HG03439 (cell line): ENCODE measurements at regions not wholly inside any gene's neighbourhood (a gene's known extent, or its start where the extent isn't known, plus 50 kb on each side); places are given as distances from the start of the nearest gene placed in this dataset.
A peak's percentile ranks its signal among the peaks of the same experiment; 100 is the strongest.

ENCODE experiments used
- ATAC-seq: cut with Tn5 transposase; IDR thresholded peaks from one replicate; pipeline ENCODE4 v1.9.1; 2021; ENCODE audit warnings: mild to moderate bottlenecking, moderate library complexity; ENCODE audit not compliant: unreplicated experiment

DNA sequence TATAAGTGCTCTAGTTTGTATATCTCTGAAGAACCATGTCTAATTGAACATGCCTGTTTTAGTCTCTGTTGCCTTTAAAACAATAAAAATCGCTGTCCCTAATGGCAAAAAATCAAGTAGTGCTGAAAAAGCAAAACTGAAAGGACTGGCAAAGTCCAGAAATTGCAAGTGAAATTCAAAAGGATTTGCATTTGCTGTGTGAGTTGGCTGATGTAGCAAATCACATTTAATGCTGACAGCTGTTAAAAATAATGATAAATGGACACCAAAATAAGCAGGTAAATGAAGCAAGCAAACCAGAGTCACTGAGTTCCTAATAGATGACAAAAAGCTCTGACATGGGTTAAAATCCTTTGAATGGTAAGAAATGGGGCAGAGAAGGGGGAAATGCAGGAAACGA lies 874.1 kb downstream of the GRM8 start:
- no peak for ATAC-seq

GRCh38 chr7:126370038-126370668 lies 882.6 kb downstream of the GRM8 start:
- ATAC-seq: no peak

DNA sequence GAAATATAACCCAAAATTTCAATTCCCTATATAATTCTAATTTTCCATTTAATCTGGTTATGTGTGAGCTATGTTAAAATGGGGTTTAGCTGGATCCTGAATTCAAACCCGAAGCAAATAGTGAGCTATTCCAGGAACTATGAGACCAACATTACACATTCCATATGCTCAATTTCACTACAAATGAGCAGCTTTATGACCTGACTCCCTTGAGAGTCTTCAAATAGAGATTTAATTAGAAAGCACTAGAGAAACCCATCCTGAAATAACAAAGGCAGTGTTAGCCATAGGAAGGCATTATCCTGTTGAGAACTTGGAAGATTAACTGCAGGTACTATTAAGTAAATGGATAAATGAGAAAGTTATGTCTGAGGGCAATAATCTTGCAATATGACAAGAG lies 890.0 kb downstream of the GRM8 start:
- no peak for ATAC-seq

DNA sequence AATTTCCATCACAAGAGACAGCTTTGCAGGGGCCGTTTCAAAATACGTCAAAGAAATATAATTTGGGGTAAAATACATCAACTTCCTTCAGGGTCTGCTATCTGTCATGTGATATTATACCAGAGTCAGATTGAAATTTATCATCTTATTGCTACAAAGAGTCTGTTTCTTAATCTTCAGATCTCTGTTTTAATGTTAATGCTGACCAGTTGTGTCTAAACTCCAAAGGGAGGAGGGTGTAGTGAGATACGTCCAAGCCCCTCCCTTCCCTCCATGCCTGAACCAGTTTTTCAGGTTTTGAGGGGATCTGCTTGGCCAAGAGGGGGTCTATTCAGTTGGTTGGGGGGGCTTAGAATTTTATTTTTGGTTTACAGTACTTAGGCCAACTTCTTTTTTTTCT lies 891.6 kb downstream of the GRM8 start:
- no peak for ATAC-seq

GRCh38 chr7:126339813-126340212 lies 912.9 kb downstream of the GRM8 start:
- no peak for ATAC-seq

- ATAC-seq: no peak
Observed at GRCh38 chr7:126305671-126306070, 947.1 kb downstream of the GRM8 start.

GRCh38 chr7:126303926-126304325 lies 948.8 kb downstream of the GRM8 start:
- no peak for ATAC-seq

DNA sequence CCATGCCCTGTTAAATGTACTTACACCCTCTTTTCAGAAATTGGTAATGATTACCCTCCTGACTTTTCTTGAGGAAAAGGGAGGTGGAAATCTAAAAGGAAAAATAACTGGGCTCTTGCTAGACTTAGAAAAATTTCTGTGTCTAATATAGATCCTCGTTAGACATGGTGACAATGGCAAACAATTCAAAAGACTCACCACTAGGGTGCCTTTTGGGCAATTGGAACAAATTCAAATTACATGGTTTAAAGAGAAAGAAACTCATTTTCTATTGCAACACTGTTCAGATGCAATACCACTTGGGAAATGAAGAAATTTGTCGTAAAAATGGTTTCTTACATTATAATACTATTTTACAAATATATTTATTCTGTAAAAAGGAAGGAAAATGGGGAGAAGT lies 950.1 kb downstream of the GRM8 start:
- ATAC-seq: no peak

DNA sequence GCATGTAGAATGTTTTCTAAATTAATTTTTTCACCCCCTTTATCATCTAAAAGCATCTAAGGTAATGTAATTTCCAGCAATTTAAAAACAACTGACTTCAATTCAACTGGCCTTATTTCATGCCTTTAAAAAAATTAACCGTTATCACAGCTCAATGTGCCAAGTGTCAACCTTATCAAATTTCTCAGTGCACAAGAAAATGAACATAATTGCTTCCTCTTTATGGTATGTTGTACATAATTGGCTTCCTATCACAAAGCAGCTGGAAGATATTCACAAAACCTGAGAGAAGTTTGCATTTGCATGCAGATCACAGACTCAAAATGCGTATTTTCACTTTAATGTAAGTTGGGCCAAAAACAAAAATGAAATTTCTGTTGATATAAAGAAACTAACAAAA lies 966.4 kb downstream of the GRM8 start:
- no peak for ATAC-seq

DNA sequence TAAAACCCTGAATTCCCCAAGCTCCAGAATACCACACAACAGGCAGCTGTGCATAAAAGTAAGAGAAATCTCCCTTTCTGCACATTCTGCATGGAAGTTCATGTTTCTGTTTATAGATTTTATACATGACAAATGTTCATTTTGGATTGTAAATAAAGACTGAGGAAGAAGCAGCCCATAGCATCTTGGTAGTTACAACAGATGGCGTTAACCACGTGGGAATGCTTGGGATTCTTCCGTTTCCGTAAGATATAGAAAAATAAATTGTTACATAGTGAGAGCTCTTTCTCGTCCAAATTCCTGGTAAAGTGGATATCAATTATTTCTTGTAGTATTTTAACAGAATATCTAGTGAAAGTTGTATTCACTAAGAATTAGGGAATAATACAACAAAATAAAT lies 1016.5 kb downstream of the GRM8 start:
- no peak for ATAC-seq

GRCh38 chr7:126228356-126229061 lies 1024.2 kb downstream of the GRM8 start:
- no peak for ATAC-seq

- ATAC-seq: no peak
Observed at GRCh38 chr7:126227643-126228042, 1025.1 kb downstream of the GRM8 start.

DNA sequence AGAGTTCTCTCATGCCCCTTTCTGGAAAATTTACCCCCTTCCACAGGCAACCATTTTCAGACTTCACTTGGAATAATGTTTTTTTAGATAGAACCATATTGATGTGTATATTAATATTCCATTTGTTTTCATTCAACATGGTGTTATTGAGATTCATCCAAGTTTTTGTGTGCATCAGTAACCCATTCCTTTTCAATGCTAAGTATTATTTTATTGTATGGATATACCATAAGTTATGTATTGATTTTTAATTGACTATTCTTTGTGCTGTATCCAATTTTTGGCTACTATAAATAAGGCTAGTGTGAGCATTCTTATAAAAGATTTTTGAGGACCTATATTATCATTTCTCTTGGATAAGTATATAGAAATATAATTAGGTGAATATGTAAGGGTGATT lies 1025.7 kb downstream of the GRM8 start:
- ATAC-seq: no peak

- no peak for ATAC-seq
Observed at GRCh38 chr7:126223729-126224128, 1029.0 kb downstream of the GRM8 start.

- peak; percentile 50 for ATAC-seq
Observed at GRCh38 chr7:126222782-126223181, 1030.0 kb downstream of the GRM8 start.

GRCh38 chr7:126215785-126216184 lies 1037.0 kb downstream of the GRM8 start:
- ATAC-seq: no peak

GRCh38 chr7:126213876-126214275 lies 1038.9 kb downstream of the GRM8 start:
- ATAC-seq: no peak

DNA sequence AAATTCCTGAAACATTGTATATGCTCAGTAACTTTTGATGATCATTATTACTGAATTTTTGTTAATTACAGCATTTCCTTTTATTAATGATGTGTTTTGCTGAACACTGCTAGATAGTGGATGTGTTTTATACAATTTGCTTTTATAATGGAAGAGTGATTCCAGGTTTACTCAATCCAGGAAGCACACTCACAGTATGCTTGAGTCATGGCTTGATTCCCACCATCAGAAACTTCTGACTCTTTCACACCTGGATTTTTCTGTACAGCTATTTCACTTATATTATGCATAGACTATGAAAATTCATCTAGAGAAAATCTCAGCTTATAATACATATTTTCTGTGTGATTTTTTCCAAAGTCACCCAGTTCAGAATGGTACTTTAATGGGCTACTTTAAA lies 1040.9 kb downstream of the GRM8 start:
- no peak for ATAC-seq

GRCh38 chr7:126210707-126211106 lies 1042.0 kb downstream of the GRM8 start:
- no peak for ATAC-seq

DNA sequence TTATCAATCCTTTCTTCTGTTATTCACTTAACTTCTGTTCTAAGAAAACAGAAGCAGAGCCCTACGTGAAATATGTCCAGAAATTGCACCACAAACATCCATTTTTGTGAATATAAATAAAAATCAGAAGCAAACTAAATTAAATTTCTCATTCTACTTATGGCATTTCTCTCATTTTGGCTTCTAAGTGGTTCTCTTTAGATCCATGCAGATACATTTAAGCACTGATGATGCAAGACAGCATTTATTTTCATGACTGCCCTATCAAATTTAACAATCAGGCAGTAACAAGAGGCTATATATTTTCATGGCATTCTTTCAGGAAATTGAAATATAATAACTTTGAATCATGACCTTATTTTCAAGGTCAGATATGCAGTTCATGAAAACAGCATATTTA lies 1049.6 kb downstream of the GRM8 start:
- no peak for ATAC-seq

- ATAC-seq: no peak
Observed at GRCh38 chr7:126202177-126202576, 1050.6 kb downstream of the GRM8 start.

GRCh38 chr7:126185959-126186580 lies 1066.7 kb downstream of the GRM8 start:
- no peak for ATAC-seq
